Hepatocyte (in vitro differentiated cells): ENCODE measurements at regions not wholly inside any gene's neighbourhood (a gene's known extent, or its start where the extent isn't known, plus 50 kb on each side); places are given as distances from the start of the nearest gene placed in this dataset.

ENCODE experiments used
- DNase-seq: peaks from one replicate; pipeline ENCODE4 v3.0.0-alpha.2; 2016; ENCODE audit warnings: low spot score
- H2AFZ ChIP-seq: fragments of 200-600 bp; sonication (generic); 2 replicates; pipeline ENCODE4 v1.6.0; 2016; ENCODE audit warnings: antibody characterized with exemption, mild to moderate bottlenecking
- H3K27ac ChIP-seq: fragments of 200-600 bp; sonication (generic); 2 replicates; pipeline ENCODE4 v1.5.1; 2016; ENCODE audit warnings: mild to moderate bottlenecking
- H3K27me3 ChIP-seq: fragments of 200-600 bp; sonication (generic); 2 replicates; pipeline ENCODE4 v1.6.1; 2016
- H3K36me3 ChIP-seq: fragments of 200-600 bp; sonication (generic); replicated peaks from 2 replicates; pipeline ENCODE4 v1.5.1; 2016; ENCODE audit warnings: low read depth; ENCODE audit not compliant: insufficient read depth
- H3K4me1 ChIP-seq: fragments of 200-600 bp; sonication (generic); 2 replicates; pipeline ENCODE4 v1.5.1; 2016; ENCODE audit warnings: mild to moderate bottlenecking, moderate library complexity; ENCODE audit not compliant: insufficient read depth
- H3K4me2 ChIP-seq: fragments of 200-600 bp; sonication (generic); 2 replicates; pipeline ENCODE4 v1.6.0; 2016
- H3K4me3 ChIP-seq: fragments of 200-600 bp; sonication (generic); 2 replicates; pipeline ENCODE4 v1.5.1; 2016; ENCODE audit warnings: mild to moderate bottlenecking
- H3K79me2 ChIP-seq: fragments of 200-600 bp; sonication (generic); 2 replicates; pipeline ENCODE4 v1.6.0; 2017; ENCODE audit warnings: mild to moderate bottlenecking
- H3K9me2 ChIP-seq: fragments of 200-600 bp; sonication (generic); replicated peaks from 2 replicates; pipeline ENCODE4 v1.6.0; 2017; ENCODE audit warnings: mild to moderate bottlenecking; ENCODE audit not compliant: insufficient read depth
- H3K9me3 ChIP-seq: fragments of 200-600 bp; sonication (generic); 2 replicates; pipeline ENCODE4 v1.5.1; 2016; ENCODE audit warnings: low read depth, mild to moderate bottlenecking
- H4K20me1 ChIP-seq: fragments of 200-600 bp; sonication (generic); 2 replicates; pipeline ENCODE4 v1.6.0; 2016; ENCODE audit warnings: mild to moderate bottlenecking; ENCODE audit not compliant: insufficient read depth, poor library complexity, severe bottlenecking
- EZH2 ChIP-seq: fragments of 200-600 bp; sonication (generic); IDR thresholded peaks from 2 replicates; pipeline ENCODE4 v1.6.1; 2016; ENCODE audit warnings: antibody characterized with exemption, mild to moderate bottlenecking, borderline replicate concordance
- EZH2phosphoT487 ChIP-seq: fragments of 200-600 bp; sonication (generic); IDR thresholded peaks from one replicate; pipeline ENCODE4 v1.6.1; 2018; ENCODE audit warnings: antibody characterized with exemption, mild to moderate bottlenecking, low read depth, moderate library complexity; ENCODE audit not compliant: unreplicated experiment, severe bottlenecking
- WGBS: methylation state at CpG from one replicate; pipeline ENCODE4 v1.1.6; 2016; ENCODE audit warnings: low lambda C conversion rate; ENCODE audit errors: missing lambda C conversion rate; 5-methylcytosine and 5-hydroxymethylcytosine counted together
- TF ChIP-seq, protein P1 (sequence below): fragments of 200-600 bp; sonication (generic); IDR thresholded peaks from 2 replicates; pipeline ENCODE4 v1.5.1; 2016; ENCODE audit warnings: antibody characterized with exemption, mild to moderate bottlenecking; ENCODE audit not compliant: poor library complexity

DNA sequence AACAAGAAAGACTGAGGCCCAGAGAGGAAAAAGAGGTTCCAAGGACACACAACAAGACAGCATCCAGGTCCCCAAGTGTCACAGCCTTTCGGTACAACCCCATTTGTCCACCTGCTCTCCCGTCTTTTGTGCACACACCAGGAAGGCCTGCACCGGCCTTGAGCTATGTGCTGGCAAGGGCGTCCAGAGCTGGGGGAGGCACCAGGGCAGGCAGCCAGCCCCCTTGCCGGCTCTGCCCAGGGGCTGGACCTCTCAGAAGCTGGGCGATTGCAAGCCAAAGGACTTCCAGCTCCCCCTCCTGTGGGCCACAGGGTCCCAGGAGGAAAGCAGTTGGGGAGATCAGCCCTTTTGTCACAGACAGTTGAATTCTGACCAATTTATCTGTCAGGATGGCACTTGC, 210.5 kb downstream of the MN1 start:
- Histone ChIP-seq H3K27ac (no peak overlapping the region), H3K4me3 (no peak overlapping the region), H3K9me2 (no peaks in the 10 kb centered on the region), H3K4me2 (no peak overlapping the region), H4K20me1 (no peaks in the 10 kb centered on the region), H2AFZ (no peak overlapping the region), H3K4me1 (no peaks in the 10 kb centered on the region), H3K27me3 (no peaks in the 10 kb centered on the region), H3K79me2 (no peaks in the 10 kb centered on the region), H3K9me3 (no peaks in the 10 kb centered on the region), H3K36me3 (no peaks in the 10 kb centered on the region)
- 80% methylated on average over 6 of the region's 6 CpGs for WGBS
- no peak for DNase-seq
- TF ChIP-seq EZH2phosphoT487 (no peak), EZH2 (no peak)
- TF ChIP-seq, protein P1, sequence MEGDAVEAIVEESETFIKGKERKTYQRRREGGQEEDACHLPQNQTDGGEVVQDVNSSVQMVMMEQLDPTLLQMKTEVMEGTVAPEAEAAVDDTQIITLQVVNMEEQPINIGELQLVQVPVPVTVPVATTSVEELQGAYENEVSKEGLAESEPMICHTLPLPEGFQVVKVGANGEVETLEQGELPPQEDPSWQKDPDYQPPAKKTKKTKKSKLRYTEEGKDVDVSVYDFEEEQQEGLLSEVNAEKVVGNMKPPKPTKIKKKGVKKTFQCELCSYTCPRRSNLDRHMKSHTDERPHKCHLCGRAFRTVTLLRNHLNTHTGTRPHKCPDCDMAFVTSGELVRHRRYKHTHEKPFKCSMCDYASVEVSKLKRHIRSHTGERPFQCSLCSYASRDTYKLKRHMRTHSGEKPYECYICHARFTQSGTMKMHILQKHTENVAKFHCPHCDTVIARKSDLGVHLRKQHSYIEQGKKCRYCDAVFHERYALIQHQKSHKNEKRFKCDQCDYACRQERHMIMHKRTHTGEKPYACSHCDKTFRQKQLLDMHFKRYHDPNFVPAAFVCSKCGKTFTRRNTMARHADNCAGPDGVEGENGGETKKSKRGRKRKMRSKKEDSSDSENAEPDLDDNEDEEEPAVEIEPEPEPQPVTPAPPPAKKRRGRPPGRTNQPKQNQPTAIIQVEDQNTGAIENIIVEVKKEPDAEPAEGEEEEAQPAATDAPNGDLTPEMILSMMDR = no peak

DNA sequence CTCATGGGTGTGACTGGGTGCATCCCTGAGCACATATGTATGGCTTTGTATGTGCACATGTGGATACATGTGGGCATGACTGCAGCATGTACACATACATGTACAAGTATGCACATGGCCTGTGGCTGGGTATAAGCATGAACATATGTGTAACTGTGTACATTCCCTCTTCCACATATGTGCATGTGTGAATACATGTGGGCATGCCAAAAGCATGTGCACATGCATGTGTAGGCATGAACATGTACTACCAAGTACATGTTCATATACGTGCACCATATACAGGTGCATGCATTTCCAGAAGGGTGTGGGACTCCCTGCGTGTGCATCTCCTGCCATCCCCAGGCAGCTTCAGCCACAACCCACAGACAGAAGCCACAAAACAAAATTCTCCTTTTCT, 208.2 kb downstream of the MN1 start:
- Histone ChIP-seq H3K9me2 (no peaks in the 10 kb centered on the region), H3K4me3 (no peak overlapping the region), H3K4me2 (no peak overlapping the region), H3K4me1 (no peaks in the 10 kb centered on the region), H2AFZ (no peak overlapping the region), H3K27me3 (no peaks in the 10 kb centered on the region), H3K79me2 (no peaks in the 10 kb centered on the region), H4K20me1 (no peaks in the 10 kb centered on the region), H3K36me3 (no peaks in the 10 kb centered on the region), H3K9me3 (no peaks in the 10 kb centered on the region), H3K27ac (no peak overlapping the region)
- TF ChIP-seq EZH2 = no peak
- TF ChIP-seq, protein P1 = no peak
- TF ChIP-seq EZH2phosphoT487 = no peak
- WGBS = 91% methylated on average over 2 of the region's 2 CpGs
- DNase-seq = no peak

DNA sequence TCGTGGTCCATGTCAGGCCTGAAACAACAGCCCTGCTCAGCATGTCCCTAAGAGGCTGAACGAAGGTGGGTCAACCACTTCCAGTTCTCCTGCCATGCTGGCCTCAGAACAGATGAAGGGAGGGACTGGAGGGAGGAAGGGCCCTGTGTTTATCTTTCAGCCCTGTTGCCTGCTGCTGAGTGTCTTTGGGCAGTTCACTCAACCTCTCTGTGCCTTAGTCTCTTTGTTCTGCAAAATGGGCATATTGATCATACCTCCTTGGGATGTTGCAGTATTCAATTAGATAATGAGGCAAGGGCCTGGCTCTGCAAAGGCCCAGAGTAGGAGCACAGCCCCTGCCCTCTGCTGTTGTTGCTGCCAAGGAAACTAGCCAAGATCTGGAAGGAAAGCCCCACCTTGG, 207.5 kb downstream of the MN1 start:
- H3K9me2 ChIP-seq = no peaks in the 10 kb centered on the region
- H3K27me3 ChIP-seq = no peaks in the 10 kb centered on the region
- TF ChIP-seq EZH2 = no peak
- no peak for TF ChIP-seq EZH2phosphoT487
- TF ChIP-seq, protein P1 = no peak
- no peaks in the 10 kb centered on the region for H4K20me1 ChIP-seq
- H3K4me3 ChIP-seq = no peak overlapping the region
- no peak overlapping the region for H3K27ac ChIP-seq
- no peaks in the 10 kb centered on the region for H3K4me1 ChIP-seq
- H3K4me2 ChIP-seq = no peak overlapping the region
- WGBS = 83% methylated on average over 2 of the region's 2 CpGs
- no peak for DNase-seq
- H2AFZ ChIP-seq = no peak overlapping the region
- H3K36me3 ChIP-seq = no peaks in the 10 kb centered on the region
- no peaks in the 10 kb centered on the region for H3K9me3 ChIP-seq
- no peaks in the 10 kb centered on the region for H3K79me2 ChIP-seq

DNA sequence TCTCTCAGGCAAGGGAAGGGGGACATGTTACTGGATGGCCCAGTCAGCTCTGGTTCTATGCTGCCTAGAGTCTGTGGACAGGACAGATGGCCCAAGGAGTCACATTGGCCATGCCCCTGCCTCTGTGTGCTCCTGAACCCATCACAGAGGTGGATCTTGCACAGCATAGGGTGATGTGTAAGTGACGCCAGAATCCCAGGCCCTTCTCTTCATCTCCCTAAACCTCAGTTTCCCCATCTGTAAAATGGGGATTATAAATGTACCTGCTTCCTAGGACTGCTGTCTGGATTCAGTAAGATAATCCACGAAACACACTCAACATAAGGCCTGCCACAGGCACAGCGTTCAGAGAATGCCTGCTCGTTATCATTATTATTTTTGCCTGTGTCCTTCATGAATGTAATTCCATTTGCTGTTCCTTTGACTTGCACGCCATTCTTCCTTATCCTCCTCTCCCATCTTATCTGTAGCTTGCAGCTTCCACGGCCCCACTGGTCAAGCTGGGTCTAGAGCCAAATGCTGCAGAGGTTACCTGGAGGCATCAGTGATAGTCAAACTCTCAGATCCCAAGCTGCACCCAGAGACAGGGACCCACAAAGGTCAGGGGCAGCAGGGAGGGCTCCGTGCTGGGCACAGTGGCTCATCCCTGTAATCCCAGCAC, 207.0 kb downstream of the MN1 start:
- TF ChIP-seq EZH2 = no peak
- TF ChIP-seq, protein P1 = no peak
- TF ChIP-seq EZH2phosphoT487 = no peak
- no peaks in the 10 kb centered on the region for H3K9me2 ChIP-seq
- H3K27me3 ChIP-seq = no peaks in the 10 kb centered on the region
- H3K27ac ChIP-seq = no peak overlapping the region
- no peaks in the 10 kb centered on the region for H3K36me3 ChIP-seq
- no peaks in the 10 kb centered on the region for H3K79me2 ChIP-seq
- no peak for DNase-seq
- no peaks in the 10 kb centered on the region for H3K9me3 ChIP-seq
- H3K4me1 ChIP-seq = no peaks in the 10 kb centered on the region
- no peak overlapping the region for H2AFZ ChIP-seq
- H4K20me1 ChIP-seq = no peaks in the 10 kb centered on the region
- no peak overlapping the region for H3K4me2 ChIP-seq
- no peak overlapping the region for H3K4me3 ChIP-seq
- WGBS = 91% methylated on average over 7 of the region's 7 CpGs
